Breast epithelium (tissue), 4 donors: ENCODE measurements at regions not wholly inside any gene's neighbourhood (a gene's known extent, or its start where the extent isn't known, plus 50 kb on each side); places are given as distances from the start of the nearest gene placed in this dataset.

Experiments used
- DNase-seq, 2 donors: peaks; one replicate each; pipeline ENCODE4 v3.0.0-alpha.2; 2019; ENCODE audit warnings: low spot score in 2 of 2
- H3K27ac ChIP-seq, 2 donors: fragments of 200-600 bp; sonication (generic) in 1 of 2; one replicate each; pipeline ENCODE4 v1.5.1; 2016 to 2019; ENCODE audit warnings: mild to moderate bottlenecking in 1 of 2
- H3K27me3 ChIP-seq, 2 donors: fragments of 200-600 bp; sonication (generic) in 1 of 2; one replicate each; pipeline versions ENCODE4 v1.5.1 to v1.6.0; 2017 to 2019; ENCODE audit warnings: control low read depth in 1 of 2, mild to moderate bottlenecking in 1 of 2
- H3K36me3 ChIP-seq: fragments of 200-600 bp; one replicate; pipeline ENCODE4 v1.5.1; 2019
- H3K4me1 ChIP-seq, 2 donors: fragments of 200-600 bp; sonication (generic); one replicate each; pipeline ENCODE4 v1.5.1; 2016 to 2019; ENCODE audit warnings: control low read depth in 1 of 2
- H3K4me3 ChIP-seq, 3 donors: fragments of 200-600 bp; sonication (generic); 1 replicate in 2 of 3; 2 replicates in 1 of 3; pipeline ENCODE4 v1.5.1; 2016 to 2019; ENCODE audit warnings: mild to moderate bottlenecking in 3 of 3, moderate library complexity in 2 of 3
- H3K9me3 ChIP-seq, 2 donors: fragments of 200-600 bp; sonication (generic) in 1 of 2; one replicate each; pipeline ENCODE4 v1.5.1; 2016 to 2019; ENCODE audit warnings: control low read depth in 1 of 2
- CTCF ChIP-seq, 3 donors: fragments of 450-650 bp; IDR thresholded peaks; one replicate each; pipeline ENCODE4 v1.5.1; 2016 to 2017; ENCODE audit warnings: antibody characterized with exemption in 3 of 3, mild to moderate bottlenecking in 3 of 3, moderate library complexity in 3 of 3
- POLR2A ChIP-seq: fragments of 450-650 bp; IDR thresholded peaks from one replicate; pipeline ENCODE4 v1.6.1; 2016; ENCODE audit warnings: antibody characterized with exemption, mild to moderate bottlenecking, moderate library complexity
- POLR2AphosphoS5 ChIP-seq, 3 donors: sonication (generic); formaldehyde crosslinking; IDR thresholded peaks; one replicate each; pipeline ENCODE4 v1.6.1; 2017; ENCODE audit warnings: antibody characterized with exemption in 3 of 3
- intact Hi-C: fragments of 100-400 bp; cut with DNase I; formaldehyde crosslinking; loops from one replicate; pipeline ENCODE4 v1.15.1; 2023; ENCODE audit warnings: low total_unique reads

- no peak for TF ChIP-seq POLR2AphosphoS5 (IDR thresholded peaks at IDR 0.05)
- TF ChIP-seq POLR2A = no peak
- TF ChIP-seq CTCF (IDR thresholded peaks at IDR 0.05) = no peak
- no peak for DNase-seq
- Histone ChIP-seq H3K9me3 (no peaks in the 10 kb centered on the region), H3K4me1 (no peaks in the 10 kb centered on the region), H3K27ac (no peak overlapping the region), H3K36me3 (no peaks in the 10 kb centered on the region), H3K4me3 (no peak overlapping the region), H3K27me3 (no peaks in the 10 kb centered on the region)
- intact Hi-C loops = no loop called here
Observed at GRCh38 chr15:62248277-62248984, 83.3 kb upstream of the C2CD4B start.

DNA sequence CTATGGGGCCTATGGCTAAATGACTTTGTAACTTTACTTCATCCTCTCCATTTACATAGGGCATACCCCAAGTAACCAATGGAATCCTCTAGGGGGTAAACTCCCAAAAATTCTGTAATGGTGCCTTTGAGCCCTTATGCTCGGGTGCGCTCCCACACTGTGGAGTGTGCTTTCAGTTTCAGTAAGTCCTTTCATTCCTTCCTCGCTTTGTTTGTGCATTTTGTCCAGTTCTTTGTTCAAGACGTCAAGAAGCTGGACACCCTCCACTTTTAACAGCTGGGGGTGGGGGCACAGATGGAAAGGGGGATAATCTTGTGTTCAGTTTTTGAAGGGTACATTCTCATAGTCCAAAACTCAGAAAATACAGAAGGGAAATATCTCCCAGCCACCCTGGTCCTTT is 84.4 kb upstream of the C2CD4B start:
- intact Hi-C loops = no loop called here
- no peak for DNase-seq
- TF ChIP-seq CTCF (IDR thresholded peaks at IDR 0.05) = no peak
- no peak for TF ChIP-seq POLR2AphosphoS5 (IDR thresholded peaks at IDR 0.05)
- TF ChIP-seq POLR2A = no peak
- no peak overlapping the region for H3K27ac ChIP-seq
- H3K36me3 ChIP-seq = no peaks in the 10 kb centered on the region
- H3K9me3 ChIP-seq = no peaks in the 10 kb centered on the region
- no peak overlapping the region for H3K4me3 ChIP-seq
- no peaks in the 10 kb centered on the region for H3K27me3 ChIP-seq
- H3K4me1 ChIP-seq = no peaks in the 10 kb centered on the region

- Histone ChIP-seq H3K27me3 (no peaks in the 10 kb centered on the region), H3K9me3 (no peaks in the 10 kb centered on the region), H3K27ac (no peak overlapping the region), H3K36me3 (no peaks in the 10 kb centered on the region), H3K4me1 (no peaks in the 10 kb centered on the region), H3K4me3 (no peak overlapping the region)
- intact Hi-C loops = no loop called here
- TF ChIP-seq POLR2A = no peak
- no peak for TF ChIP-seq CTCF (IDR thresholded peaks at IDR 0.05)
- TF ChIP-seq POLR2AphosphoS5 (IDR thresholded peaks at IDR 0.05) = no peak
- no peak for DNase-seq
Observed at GRCh38 chr15:62250186-62250585, 85.1 kb upstream of the C2CD4B start.

DNA sequence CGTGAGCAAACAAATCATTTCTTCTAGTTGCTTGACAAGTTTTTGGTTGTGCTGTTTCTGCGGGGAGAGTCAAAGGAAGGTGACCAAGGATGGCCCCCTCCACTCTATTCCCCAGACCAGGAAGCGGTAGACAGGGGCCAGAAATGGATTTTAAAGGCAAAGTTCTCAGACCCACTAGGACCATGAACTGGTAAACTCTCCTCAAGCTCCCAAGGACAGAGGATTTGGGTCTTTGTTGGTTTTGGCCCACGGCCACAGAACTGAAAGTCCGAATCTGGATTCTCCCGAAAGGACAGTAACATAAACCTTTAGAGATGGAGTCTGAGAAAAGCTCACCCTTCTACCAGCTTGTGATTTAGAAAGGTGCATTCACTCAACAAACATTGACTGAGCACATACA is 85.9 kb upstream of the C2CD4B start:
- TF ChIP-seq CTCF (IDR thresholded peaks at IDR 0.05) (no peak), POLR2AphosphoS5 (IDR thresholded peaks at IDR 0.05) (no peak)
- intact Hi-C loops = no loop called here
- Histone ChIP-seq H3K4me3 (no peak overlapping the region), H3K27ac (no peak overlapping the region), H3K9me3 (no peaks in the 10 kb centered on the region), H3K27me3 (no peaks in the 10 kb centered on the region), H3K36me3 (no peaks in the 10 kb centered on the region), H3K4me1 (no peaks in the 10 kb centered on the region)
- no peak for DNase-seq

GRCh38 chr15:62253294-62253693 is 88.2 kb upstream of the C2CD4B start:
- Histone ChIP-seq H3K4me1 (no peaks in the 10 kb centered on the region), H3K27me3 (no peaks in the 10 kb centered on the region), H3K36me3 (no peaks in the 10 kb centered on the region), H3K9me3 (no peaks in the 10 kb centered on the region), H3K27ac (no peak overlapping the region), H3K4me3 (no peak overlapping the region)
- intact Hi-C loops = no loop called here
- DNase-seq = no peak
- no peak for TF ChIP-seq POLR2AphosphoS5 (IDR thresholded peaks at IDR 0.05)
- no peak for TF ChIP-seq CTCF (IDR thresholded peaks at IDR 0.05)
- no peak for TF ChIP-seq POLR2A
